HTR-8/SVneo (cell line): ENCODE measurements at regions not wholly inside any gene's neighbourhood (a gene's known extent, or its start where the extent isn't known, plus 50 kb on each side); places are given as distances from the start of the nearest gene placed in this dataset.
"Not testable (repeated sequence)": the region's sequence is repeated elsewhere in the genome, so short reads cannot be mapped to it uniquely, and the experiment has no call there.

Experiments used
- DNase-seq: peaks from one replicate; pipeline ENCODE4 v3.0.0; 2011; ENCODE audit warnings: low spot score, mixed read lengths; ENCODE audit not compliant: insufficient read length
- FAIRE-seq: peaks from 2 replicates; lab custom pipeline; 2011; peaks lifted over from hg19 to GRCh38; lab: Jason Lieb, UNC

DNA sequence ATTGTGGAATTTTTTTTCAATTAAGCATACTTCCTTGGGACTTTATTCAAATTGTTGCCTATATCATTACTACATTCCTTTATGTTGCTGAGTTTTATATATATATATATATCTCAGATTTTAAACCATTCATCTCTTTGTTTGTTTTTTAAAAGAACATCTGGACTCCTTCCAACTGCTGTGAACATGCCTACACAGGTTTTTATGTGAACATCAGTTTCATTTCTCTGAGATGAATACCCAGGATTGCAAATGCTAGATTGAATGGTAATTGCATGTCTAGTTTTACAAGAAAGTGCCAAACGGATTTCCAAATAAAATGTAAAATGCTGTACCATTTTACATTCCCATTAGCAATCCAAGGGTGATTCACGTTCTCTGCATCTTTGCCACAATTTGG is 1289.3 kb downstream of the HACE1 start:
- DNase-seq (no peak), FAIRE-seq (no peak)

DNA sequence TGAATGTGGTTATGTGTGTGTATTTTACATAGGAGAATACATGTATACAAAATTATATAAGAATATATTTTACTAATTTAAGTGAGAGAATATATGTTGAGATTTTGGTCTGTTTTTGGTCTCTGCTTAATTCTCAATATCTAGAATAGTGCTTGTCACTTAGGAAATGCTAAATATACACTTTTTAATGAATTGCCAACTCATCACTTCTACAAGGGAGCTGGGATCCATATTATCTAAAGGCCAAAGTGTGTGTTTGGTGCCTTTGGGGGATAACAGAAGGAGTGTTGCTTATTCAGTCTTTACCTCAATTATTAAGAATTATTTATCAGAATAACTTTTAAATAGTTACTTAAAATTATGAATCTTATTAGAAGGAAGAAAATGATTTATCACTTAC is 1304.8 kb downstream of the HACE1 start:
- FAIRE-seq (no peak), DNase-seq (no peak)

- no peak for FAIRE-seq
- no peak for DNase-seq
These were observed 1321.3 kb downstream of the HACE1 start for GRCh38 chr6:103538381-103538780.

- no peak for DNase-seq
- FAIRE-seq = no peak
These were observed 1324.9 kb downstream of the HACE1 start for GRCh38 chr6:103534814-103535213.

DNA sequence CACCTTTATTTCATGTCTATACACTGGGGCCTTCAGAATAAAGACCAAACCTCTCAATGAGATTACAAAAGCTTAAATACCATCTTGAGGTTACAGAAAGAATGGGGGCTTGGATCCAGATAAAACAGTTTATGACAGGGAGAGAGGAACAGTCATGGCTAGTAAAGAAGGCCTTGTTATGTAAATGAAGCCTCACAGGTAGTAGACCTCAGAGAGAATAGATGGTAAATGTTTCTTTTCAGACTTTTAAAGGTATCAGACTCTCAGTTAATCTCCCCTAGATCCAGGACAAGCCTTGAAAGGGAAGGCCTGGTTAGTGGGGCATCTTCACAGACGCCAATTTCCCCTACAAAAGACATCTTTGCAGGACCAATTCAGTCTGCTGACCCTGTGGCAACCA is 1325.6 kb downstream of the HACE1 start:
- DNase-seq (no peak), FAIRE-seq (no peak)

- FAIRE-seq = no peak
These were observed 1337.7 kb downstream of the HACE1 start for GRCh38 chr6:103522045-103522444.

GRCh38 chr6:103516336-103516735 is 1343.4 kb downstream of the HACE1 start:
- DNase-seq = no peak
- FAIRE-seq = no peak

More at GRCh38 chr6:103522045-103522444, 1337.7 kb downstream of the HACE1 start:
- no peak for DNase-seq

DNA sequence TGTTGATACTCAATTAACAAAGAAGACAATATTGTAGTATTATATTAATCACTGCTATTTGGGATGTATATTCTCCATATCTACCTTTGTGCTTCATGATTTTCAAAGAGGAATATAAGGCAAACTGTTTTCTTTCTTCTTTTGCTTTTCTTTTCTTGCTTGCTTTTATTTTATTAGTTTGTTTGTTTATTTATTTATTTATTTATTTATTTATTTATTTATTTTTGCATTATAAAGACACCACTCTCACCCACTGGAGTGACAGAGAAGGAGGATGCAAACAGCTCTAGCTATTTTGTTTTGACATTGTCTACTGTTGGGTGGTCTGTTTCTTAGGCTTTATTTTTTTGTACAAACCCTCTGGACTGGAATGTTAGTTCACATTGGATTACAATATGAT is 1352.7 kb downstream of the HACE1 start:
- no peak for DNase-seq
- no peak for FAIRE-seq

GRCh38 chr6:103505155-103505518 is 1354.6 kb downstream of the HACE1 start:
- DNase-seq (no peak), FAIRE-seq (no peak)

- no peak for DNase-seq
- no peak for FAIRE-seq
These were observed 1355.1 kb downstream of the HACE1 start for GRCh38 chr6:103504501-103505154.

DNA sequence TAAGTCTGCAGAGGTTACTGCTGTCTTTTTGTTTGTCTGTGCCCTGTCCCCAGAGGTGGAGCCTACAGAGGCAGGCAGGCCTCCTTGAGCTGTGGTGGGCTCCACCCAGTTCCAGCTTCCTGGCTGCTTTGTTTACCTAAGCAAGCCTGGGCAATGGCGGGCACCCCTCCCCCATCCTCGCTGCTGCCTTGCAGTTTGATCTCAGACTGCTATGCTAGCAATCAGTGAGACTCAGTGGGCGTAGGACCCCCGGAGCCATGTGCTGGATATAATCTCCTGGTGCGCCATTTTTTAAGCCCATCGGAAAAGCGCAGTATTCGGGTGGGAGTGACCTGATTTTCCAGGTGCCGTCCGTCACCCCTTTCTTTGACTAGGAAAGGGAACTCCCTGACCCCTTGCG is 1363.1 kb downstream of the HACE1 start:
- DNase-seq, FAIRE-seq: not testable (repeated sequence)

GRCh38 chr6:103456652-103457051 is 1403.1 kb downstream of the HACE1 start:
- DNase-seq = no peak
- no peak for FAIRE-seq

DNA sequence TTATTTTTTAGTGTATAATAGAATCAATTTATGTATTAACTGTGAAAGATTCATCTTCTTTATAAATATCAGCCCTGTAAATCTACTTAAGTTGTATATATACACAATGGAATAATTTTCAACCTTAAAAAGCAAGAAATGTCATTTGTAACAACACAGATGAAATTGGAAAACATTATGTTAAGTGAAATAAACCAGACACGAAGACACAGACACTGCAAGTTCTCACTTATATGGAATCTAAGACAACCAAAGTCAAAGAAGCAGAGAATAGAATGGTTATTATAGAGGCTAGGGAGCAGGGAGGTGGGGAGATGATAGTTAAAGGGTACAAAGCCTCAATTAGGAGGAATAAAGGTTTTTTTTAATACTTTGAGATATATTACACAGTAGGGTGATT is 1404.4 kb downstream of the HACE1 start:
- DNase-seq = no peak
- FAIRE-seq = no peak

- DNase-seq (no peak), FAIRE-seq (no peak)
These were observed 1450.2 kb downstream of the HACE1 start for GRCh38 chr6:103409475-103409874.

- DNase-seq (no peak), FAIRE-seq (no peak)
These were observed 1454.4 kb downstream of the HACE1 start for GRCh38 chr6:103405321-103405720.

DNA sequence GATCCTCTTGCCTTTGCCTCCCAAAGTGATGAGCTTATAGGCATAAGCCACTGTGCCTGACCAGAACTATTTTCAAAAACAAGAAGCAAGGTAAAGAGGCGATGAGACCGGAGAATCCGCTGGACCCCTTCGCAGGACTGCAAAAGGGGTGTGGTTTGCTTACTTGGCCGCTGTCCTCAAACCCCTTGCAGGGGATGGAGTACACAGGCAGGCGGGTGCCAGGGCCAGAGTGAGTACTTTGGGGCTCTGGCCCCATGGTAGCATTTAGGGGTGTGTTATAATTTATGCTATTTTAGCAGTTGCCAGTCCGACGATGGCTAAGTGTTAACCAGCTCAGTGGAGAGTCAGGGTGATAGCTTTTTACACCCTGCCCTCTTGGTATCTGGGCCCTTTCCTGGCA is 1454.9 kb downstream of the HACE1 start:
- FAIRE-seq (no peak), DNase-seq (no peak)

GRCh38 chr6:103396768-103397167 is 1463.0 kb downstream of the HACE1 start:
- no peak for FAIRE-seq
- no peak for DNase-seq

DNA sequence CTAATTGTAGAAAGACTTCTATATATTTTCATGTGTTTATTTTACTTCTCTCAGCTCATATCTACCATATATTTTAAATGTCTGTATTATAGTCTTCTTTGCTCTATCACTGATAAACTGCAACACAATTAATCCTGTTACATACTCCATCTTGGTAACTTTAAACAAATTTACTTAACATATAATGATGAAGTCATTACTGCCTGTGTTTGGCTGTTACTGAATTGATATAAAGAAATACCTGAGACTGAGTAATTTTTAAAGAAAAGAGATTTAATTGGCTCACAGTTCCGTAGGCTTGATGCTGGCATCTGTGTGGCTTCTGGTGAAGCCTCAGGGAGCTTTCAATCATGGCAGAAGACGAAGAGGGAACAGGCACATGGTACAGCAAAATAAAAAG is 1480.4 kb downstream of the HACE1 start:
- FAIRE-seq (no peak), DNase-seq (no peak)

DNA sequence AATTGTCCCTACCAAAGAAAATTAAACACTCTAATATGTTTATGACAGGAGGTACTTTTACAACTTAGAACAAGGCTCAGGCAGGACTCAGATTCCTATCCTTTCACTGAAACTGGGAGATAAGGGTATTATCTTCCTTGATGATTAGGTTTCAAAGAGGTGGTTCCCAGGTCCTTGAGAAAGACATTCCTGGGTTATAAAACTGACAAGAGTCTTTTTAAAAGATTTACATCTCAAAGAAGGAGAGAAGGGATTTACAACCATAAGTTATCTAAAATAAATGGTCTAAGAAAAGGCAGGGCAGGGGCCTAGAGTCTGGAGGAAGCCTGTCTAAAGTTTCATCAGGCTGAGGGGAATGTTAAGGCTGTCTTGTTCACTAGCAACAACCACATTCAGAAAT is 1492.5 kb downstream of the HACE1 start:
- DNase-seq = no peak
- FAIRE-seq = no peak

DNA sequence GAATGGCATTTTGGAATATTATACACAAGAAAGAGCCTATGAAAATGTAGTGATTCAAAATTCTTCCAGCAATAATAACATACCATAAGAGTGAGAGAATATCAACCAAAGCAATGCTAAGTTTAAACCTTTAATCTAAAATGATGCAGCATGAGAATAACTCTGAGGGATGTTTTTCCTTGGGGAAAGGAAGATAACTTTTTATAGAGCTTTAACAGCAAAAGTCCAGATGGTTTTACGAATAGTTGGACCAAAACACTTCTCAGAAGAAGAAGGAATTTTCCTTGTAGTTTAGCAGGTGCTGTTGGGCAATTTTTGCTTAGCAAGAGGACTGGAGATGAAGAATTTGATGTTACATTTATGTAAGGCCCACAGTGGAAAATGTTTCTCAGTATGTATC is 1503.2 kb downstream of the HACE1 start:
- DNase-seq = no peak
- FAIRE-seq = no peak

DNA sequence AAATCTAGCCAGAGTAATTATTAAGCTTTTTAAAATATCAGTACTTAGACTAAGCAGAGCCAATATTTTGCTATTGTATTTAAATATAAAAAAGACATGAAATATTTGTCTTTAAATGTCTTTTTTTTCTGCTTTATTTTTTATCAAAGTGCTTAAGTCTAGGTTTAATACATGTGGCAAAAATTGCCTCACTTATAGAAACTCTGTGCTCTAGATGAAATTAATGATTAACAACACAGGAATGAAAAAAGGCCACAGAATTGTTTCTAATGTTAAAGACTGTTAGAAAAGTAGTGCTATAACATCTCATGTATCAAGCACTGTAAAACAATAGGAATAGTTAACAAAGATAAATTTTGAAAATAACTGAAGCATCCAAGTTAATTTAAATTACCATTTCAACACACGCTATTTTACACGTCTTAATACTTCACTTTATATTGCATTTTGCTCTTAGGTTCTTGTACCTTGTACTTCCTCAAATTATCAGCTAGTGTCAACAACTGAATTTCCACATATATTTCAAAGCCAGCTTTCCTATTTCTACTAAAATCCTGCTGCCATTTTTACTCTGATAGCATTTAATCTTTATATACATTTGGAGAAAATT is 1515.1 kb downstream of the HACE1 start:
- FAIRE-seq = no peak
- DNase-seq = no peak

DNA sequence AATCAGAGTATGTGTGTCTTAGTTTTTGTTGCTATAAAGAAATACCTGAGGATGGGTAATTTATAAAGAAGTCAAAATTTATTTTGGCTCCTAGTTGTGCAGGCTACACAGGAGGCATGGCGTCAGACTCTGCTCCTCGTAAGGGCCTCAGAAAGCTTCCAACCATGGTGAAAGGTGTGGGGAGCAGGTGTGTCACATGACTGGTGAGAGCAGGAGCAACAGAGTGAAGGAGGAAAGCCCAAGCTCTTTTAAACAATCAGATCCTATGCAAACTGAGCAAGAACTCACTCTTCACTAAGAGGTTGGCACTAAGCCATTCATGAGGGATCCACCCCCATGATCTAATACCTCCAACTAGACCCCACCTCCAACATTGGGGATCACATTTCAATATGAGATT is 1524.3 kb downstream of the HACE1 start:
- DNase-seq = no peak
- no peak for FAIRE-seq
